Upper lobe of left lung (tissue), 4 donors: ENCODE measurements at regions not wholly inside any gene's neighbourhood (a gene's known extent, or its start where the extent isn't known, plus 50 kb on each side); places are given as distances from the start of the nearest gene placed in this dataset.

Source experiments
- CTCF ChIP-seq, 6 experiments: fragments of 450-650 bp in 4 of 6; fragments of 200-600 bp in 2 of 6; sonication (generic) in 2 of 6; IDR thresholded peaks; one replicate each; pipeline ENCODE4 v1.5.1; 2016 to 2019; ENCODE audit warnings: antibody characterized with exemption in 6 of 6
- EP300 ChIP-seq, 4 donors: sonication (generic); formaldehyde crosslinking; IDR thresholded peaks; one replicate each; pipeline ENCODE4 v1.5.1; 2017; ENCODE audit warnings: antibody characterized with exemption in 4 of 4, control low read depth in 2 of 4
- POLR2A ChIP-seq, 4 donors: fragments of 450-650 bp; IDR thresholded peaks; one replicate each; pipeline ENCODE4 v1.5.1; 2016 to 2017; ENCODE audit warnings: antibody characterized with exemption in 4 of 4, mild to moderate bottlenecking in 2 of 4
- POLR2AphosphoS5 ChIP-seq, 2 donors: sonication (generic); formaldehyde crosslinking; IDR thresholded peaks; one replicate each; pipeline ENCODE4 v1.5.1; 2017; ENCODE audit warnings: antibody characterized with exemption in 2 of 2

GRCh38 chr11:38456371-38456770, 1858.3 kb upstream of the RAG2 start:
- TF ChIP-seq CTCF (IDR thresholded peaks at IDR 0.05) (no peak), POLR2A (IDR thresholded peaks at IDR 0.05) (no peak), POLR2AphosphoS5 (IDR thresholded peaks at IDR 0.05) (no peak), EP300 (IDR thresholded peaks at IDR 0.05) (no peak)
